Sigmoid colon (tissue), 4 donors: ENCODE measurements at regions not wholly inside any gene's neighbourhood (a gene's known extent, or its start where the extent isn't known, plus 50 kb on each side); places are given as distances from the start of the nearest gene placed in this dataset.

Source experiments
- CTCF ChIP-seq, 4 experiments: fragments of 450-650 bp in 3 of 4; fragments of 200-600 bp in 1 of 4; IDR thresholded peaks; one replicate each; pipeline ENCODE4 v1.5.1; 2016 to 2019; ENCODE audit warnings: antibody characterized with exemption in 4 of 4, mild to moderate bottlenecking in 3 of 4, moderate library complexity in 2 of 4
- EP300 ChIP-seq, 4 donors: sonication (generic); formaldehyde crosslinking; IDR thresholded peaks; one replicate each; pipeline ENCODE4 v1.6.1; 2017; ENCODE audit warnings: antibody characterized with exemption in 4 of 4
- POLR2A ChIP-seq, 2 donors: fragments of 450-650 bp; IDR thresholded peaks; one replicate each; pipeline ENCODE4 v1.6.1; 2016; ENCODE audit warnings: antibody characterized with exemption in 2 of 2, mild to moderate bottlenecking in 2 of 2, moderate library complexity in 2 of 2
- POLR2AphosphoS5 ChIP-seq, 4 donors: sonication (generic); formaldehyde crosslinking; IDR thresholded peaks; one replicate each; pipeline ENCODE4 v1.6.1; 2017; ENCODE audit warnings: antibody characterized with exemption in 4 of 4

DNA sequence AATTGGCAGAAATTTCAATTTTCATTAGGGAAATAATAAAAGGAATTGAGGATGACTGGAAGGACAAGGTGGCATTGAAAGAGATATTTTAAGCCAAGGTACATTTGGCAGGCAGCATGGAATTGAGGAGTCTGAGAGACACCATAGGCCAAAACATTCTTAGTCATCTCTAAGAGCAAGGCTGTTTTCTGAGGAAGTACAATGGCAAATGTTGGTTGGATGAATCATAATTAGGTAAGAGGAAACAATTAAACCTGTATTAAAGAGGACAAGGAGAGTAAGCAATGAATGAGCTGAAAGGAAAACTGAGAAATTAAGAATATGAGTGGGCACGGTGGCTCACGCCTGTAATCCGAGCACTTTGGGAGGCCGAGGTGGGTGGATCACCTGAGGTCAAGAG lies 86.3 kb downstream of the MRPL32 start:
- TF ChIP-seq CTCF (IDR thresholded peaks at IDR 0.05), result no peak
- no peak for TF ChIP-seq POLR2AphosphoS5 (IDR thresholded peaks at IDR 0.05)
- no peak for TF ChIP-seq POLR2A (IDR thresholded peaks at IDR 0.05)
- no peak for TF ChIP-seq EP300 (IDR thresholded peaks at IDR 0.05)
